Memory B cell (primary cell): ENCODE measurements at regions not wholly inside any gene's neighbourhood (a gene's known extent, or its start where the extent isn't known, plus 50 kb on each side); places are given as distances from the start of the nearest gene placed in this dataset.

Experiments used
- ATAC-seq: fragments of 150-1000 bp; cut with Tn5 transposase; 2 replicates; pipeline ENCODE4 v1.10.0; 2021; ENCODE audit warnings: low read depth, mild to moderate bottlenecking, moderate library complexity
- DNase-seq, 2 donors: peaks; one replicate each; pipeline ENCODE4 v3.0.0; 2022; ENCODE audit warnings: low spot score in 2 of 2
- H3K27ac Mint-ChIP-seq: one replicate; pipeline ENCODE4 v1.8.0; 2022; ENCODE audit warnings: mild to moderate bottlenecking, moderate library complexity, mixed read lengths
- H3K27me3 Mint-ChIP-seq: one replicate; pipeline ENCODE4 v1.8.0; 2022; ENCODE audit warnings: mixed read lengths
- H3K36me3 Mint-ChIP-seq: one replicate; pipeline ENCODE4 v1.8.0; 2022; ENCODE audit warnings: mild to moderate bottlenecking, mixed read lengths
- H3K4me1 Mint-ChIP-seq: one replicate; pipeline ENCODE4 v1.8.0; 2022; ENCODE audit warnings: mixed read lengths
- H3K4me3 Mint-ChIP-seq: one replicate; pipeline ENCODE4 v1.8.0; 2022; ENCODE audit warnings: mild to moderate bottlenecking, moderate library complexity, mixed read lengths
- H3K9me3 Mint-ChIP-seq: one replicate; pipeline ENCODE4 v1.8.0; 2022; ENCODE audit warnings: mixed read lengths

- H3K4me3 Mint-ChIP-seq: peak overlapping the region; percentile 67
- DNase-seq (no peak), ATAC-seq (no peak)
- H3K36me3 Mint-ChIP-seq: no peaks in the 10 kb centered on the region
- no peaks in the 10 kb centered on the region for H3K27me3 Mint-ChIP-seq
- peak overlapping the region; percentile 87 for H3K27ac Mint-ChIP-seq
- H3K9me3 Mint-ChIP-seq: no peaks in the 10 kb centered on the region
- H3K4me1 Mint-ChIP-seq: peaks cover 50% of the 10 kb centered on the region
Observed at GRCh38 chr17:77428749-77429368, 288.1 kb downstream of the SEC14L1 start.

DNA sequence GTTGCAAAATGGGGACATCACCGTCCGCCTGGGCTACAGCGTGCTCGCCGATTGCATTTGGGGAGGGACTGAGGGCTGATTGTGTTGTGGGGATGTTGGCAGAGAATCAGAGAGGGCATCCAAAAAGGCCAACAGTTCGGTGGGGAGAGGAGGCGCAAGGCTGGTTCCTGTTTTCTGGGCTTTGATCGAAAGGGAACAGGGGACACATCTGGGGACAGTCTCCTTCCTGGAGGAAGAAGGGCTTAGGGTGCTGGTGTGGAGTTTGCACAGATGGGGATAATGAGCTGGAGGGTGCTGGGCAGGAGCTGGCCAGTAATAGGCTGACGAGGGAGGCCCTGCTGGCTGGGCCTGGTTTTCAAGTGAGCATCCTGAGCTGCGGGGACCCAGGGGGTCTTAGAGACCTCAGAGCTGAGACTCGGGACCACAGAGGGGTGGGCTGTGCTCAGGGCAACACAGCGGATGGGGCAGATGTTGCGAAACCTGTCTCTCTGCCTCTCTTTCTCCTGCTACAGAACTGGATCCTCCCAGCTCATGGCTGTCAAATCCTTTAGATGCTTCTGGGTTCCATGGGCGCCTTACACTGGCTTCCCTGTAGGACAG, 288.7 kb downstream of the SEC14L1 start:
- no peak for DNase-seq
- H3K4me3 Mint-ChIP-seq: peak overlapping the region; percentile 67
- peak overlapping the region; percentile 65 for H3K27ac Mint-ChIP-seq
- H3K9me3 Mint-ChIP-seq: no peaks in the 10 kb centered on the region
- H3K36me3 Mint-ChIP-seq: no peaks in the 10 kb centered on the region
- ATAC-seq: no peak
- H3K27me3 Mint-ChIP-seq: no peaks in the 10 kb centered on the region
- H3K4me1 Mint-ChIP-seq: peaks cover 52% of the 10 kb centered on the region

DNA sequence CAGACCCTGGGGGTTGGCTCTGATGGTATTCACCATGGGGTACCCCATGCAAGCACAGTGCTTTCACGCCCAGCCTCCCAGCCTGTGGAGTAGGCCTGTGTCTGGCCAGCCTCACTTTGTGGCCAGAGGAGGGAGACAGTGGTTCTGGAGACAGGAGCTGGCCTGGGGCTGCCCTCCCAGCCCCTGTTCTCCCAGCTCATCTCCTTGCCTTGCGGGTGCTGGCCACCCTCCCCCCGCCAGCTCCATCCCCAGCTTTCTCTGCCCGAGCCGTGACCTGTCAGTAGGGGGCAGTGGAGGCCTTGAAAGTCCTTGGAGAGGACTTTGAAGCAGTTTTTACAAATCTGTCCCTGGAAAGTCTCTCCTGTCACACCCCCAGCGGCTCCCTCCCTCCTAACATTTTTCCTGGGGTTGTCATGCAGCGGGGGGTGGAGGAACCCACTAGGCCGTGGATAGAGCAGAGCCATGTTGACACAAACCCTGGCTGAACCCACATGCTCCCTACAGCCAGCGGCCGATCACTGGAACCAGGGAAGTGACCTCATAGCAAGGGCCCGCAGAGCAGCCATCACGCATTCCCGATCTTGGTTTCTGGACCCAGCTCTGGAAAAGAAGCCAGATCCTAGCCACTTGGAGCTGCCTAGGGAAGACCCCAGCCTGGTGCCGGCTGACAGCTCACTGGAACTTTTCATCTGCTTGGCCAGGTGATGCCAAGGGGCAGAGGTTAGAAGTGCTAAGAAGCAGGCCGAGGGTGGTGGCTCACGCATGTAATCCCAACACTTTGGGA, 289.4 kb downstream of the SEC14L1 start:
- no peaks in the 10 kb centered on the region for H3K36me3 Mint-ChIP-seq
- ATAC-seq: peak; percentile 55
- DNase-seq: peak; percentile 74 to 81
- no peaks in the 10 kb centered on the region for H3K9me3 Mint-ChIP-seq
- peak overlapping the region; percentile 27 for H3K4me3 Mint-ChIP-seq
- H3K27me3 Mint-ChIP-seq: no peaks in the 10 kb centered on the region
- peaks cover 53% of the 10 kb centered on the region for H3K4me1 Mint-ChIP-seq
- H3K27ac Mint-ChIP-seq: peak overlapping the region; percentile 65

GRCh38 chr17:77432034-77432661, 291.4 kb downstream of the SEC14L1 start:
- Mint-ChIP-seq H3K27ac (no peak overlapping the region), H3K36me3 (no peaks in the 10 kb centered on the region), H3K4me3 (no peak overlapping the region), H3K27me3 (no peaks in the 10 kb centered on the region), H3K9me3 (no peaks in the 10 kb centered on the region), H3K4me1 (peaks cover 43% of the 10 kb centered on the region)
- DNase-seq (no peak), ATAC-seq (no peak)

DNA sequence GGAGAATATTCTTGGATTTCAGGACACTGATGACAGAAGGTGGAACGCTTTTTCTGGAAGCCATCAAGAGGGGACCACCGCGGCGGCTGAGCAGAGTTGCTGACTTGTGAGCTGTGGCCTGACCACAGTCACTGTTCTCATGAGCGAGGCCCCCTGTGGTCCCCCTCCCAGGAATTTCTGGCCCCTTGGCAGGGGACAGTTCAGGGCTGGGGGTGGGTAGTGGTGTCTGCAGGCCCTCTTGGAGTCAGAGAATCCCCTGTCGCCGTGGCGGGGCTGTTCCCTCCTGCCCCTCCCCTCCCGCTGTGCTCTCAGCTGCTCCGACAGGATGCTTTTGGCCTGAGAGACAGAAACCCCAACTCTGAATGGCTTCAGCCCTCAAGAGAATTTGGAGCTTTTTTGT, 292.0 kb downstream of the SEC14L1 start:
- Mint-ChIP-seq H3K4me3 (no peak overlapping the region), H3K27ac (no peak overlapping the region), H3K36me3 (no peaks in the 10 kb centered on the region), H3K27me3 (no peaks in the 10 kb centered on the region), H3K9me3 (no peaks in the 10 kb centered on the region), H3K4me1 (peaks cover 43% of the 10 kb centered on the region)
- DNase-seq (no peak), ATAC-seq (no peak)

DNA sequence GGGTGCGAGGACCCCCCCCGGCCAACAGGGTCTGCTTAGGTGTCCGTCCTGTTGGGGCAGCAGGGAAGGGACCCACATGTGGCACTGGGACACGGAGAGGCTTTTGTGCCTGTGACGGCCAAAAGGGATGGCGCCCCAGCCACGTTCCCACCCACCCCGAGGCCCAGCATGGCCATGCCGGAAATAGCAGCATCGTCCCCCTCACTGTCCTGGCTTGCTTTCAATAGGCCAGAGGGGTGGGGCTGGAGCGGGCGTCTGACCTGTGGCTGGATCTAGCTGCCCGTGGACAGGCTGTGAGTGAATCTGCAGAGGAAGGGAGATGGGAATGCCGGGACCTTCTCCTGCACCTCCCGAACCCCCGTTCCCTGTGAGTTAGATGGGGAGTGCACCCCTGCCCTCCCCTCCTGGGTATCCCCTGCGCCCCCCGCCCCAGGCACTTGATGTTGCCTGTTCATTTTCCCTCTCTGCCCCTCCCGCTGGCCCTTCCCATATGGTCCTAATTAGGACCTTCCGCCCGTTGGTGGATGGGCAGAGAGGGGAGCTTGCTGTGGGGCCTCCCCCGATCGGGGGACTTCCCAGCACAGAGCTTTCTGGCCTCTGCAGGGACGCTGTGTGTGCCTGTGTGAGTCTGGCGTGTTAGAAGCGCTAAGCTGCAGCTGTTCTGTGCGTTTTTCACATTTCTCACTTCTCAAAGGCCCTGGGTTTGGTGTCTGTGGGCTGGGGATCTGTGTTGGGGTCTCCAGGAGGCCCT, 292.8 kb downstream of the SEC14L1 start:
- Mint-ChIP-seq H3K4me3 (no peak overlapping the region), H3K9me3 (no peaks in the 10 kb centered on the region), H3K27me3 (no peaks in the 10 kb centered on the region), H3K27ac (peak overlapping the region; percentile 78), H3K4me1 (peaks cover 40% of the 10 kb centered on the region), H3K36me3 (no peaks in the 10 kb centered on the region)
- DNase-seq: no peak
- peak; percentile 48 for ATAC-seq

DNA sequence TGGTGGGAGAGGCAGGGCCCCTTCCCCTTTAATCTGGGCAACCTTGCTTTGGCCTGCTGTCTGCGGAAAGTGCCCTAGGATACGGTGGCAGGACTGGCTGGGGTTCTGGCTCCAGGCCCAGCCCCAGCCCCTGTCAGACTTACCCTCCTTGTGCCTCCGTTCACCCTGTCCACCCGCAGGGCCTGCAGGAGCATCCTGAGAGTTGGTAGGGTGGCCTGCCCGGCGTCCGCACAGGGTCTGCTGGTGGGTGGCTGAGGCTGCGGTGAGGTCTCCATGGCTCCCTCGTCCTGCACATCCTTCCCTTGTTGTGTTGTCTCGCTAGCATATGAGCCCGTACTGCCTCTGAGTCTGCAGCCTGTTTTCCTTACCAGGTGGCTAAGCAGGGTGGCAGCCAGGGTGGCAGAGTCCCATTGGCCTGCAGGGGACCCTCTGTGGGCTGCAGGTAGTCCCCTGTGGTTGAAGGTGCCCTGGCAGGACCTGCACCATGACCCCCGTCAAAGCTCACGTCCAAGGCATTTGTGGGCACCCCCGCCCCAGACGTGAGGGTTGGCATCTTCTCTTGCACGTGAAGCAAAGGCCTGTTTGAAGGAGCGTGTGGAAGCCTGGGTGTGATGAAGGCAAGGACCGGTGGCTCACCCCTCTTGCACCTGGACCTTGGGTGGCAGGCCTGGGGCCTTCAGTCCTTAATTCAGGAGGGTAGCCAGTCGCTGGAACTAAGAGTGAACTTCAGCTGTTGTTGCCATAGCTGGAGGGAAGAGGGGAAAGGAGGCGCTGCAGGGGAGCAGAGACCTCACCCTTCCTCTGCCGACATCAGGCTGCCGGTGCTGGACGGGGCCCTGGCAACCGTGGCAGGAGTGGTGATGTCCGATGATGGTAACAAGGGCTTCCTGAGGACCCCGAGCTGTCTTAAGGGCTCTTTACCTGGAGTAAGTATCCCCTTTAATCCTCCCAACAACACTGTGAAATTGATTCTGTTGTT, 293.7 kb downstream of the SEC14L1 start:
- H3K4me3 Mint-ChIP-seq: peak overlapping the region; percentile 24
- no peak for ATAC-seq

DNA sequence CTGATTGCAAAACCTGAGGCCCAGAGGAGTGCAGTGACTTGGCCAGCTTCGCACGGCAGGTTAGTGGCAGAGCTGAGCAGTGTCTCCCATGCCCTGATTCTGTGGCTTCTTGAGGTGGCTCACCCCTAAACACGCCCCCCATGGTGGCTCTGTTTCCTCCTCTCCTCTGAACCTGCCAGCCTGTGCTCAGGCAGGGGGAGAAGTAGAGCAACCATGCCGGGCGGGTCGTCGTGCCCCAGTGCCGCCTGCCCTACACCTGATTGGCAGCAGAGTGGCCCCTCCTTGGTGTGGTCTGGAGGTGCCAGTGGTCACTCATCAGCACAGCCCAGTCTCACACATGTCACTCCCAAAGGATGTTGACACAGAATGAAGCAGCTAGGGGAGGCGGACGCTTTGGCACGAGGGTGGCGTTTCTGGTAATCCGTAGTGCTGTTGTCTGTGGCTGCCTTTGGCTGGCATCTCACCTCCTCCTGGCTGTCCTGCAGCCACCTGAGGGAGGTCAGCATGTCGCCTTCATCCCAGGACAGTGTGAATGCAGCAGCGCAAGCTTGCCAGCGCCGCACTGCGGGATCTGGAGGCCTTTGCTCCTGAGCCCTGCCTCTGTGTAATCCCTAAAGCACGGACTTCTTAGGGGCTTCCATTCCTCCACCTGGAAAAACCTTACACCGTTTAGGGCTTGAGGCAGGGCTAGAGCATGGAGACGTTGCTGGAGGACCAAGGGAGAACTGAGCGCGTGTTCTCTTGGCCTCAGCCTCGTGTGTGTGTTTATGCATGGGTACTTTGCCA, 294.7 kb downstream of the SEC14L1 start:
- H3K4me3 Mint-ChIP-seq: no peak overlapping the region
- ATAC-seq (no peak), DNase-seq (no peak)
- H3K9me3 Mint-ChIP-seq: no peaks in the 10 kb centered on the region
- H3K27ac Mint-ChIP-seq: no peak overlapping the region
- no peaks in the 10 kb centered on the region for H3K27me3 Mint-ChIP-seq
- H3K36me3 Mint-ChIP-seq: no peaks in the 10 kb centered on the region
- peaks cover 37% of the 10 kb centered on the region for H3K4me1 Mint-ChIP-seq

More for the DNA sequence above, 293.7 kb downstream of the SEC14L1 start:
- Mint-ChIP-seq H3K4me1 (peaks cover 38% of the 10 kb centered on the region), H3K27ac (peak overlapping the region; percentile 78), H3K27me3 (no peaks in the 10 kb centered on the region), H3K9me3 (no peaks in the 10 kb centered on the region), H3K36me3 (no peaks in the 10 kb centered on the region)
- no peak for DNase-seq

DNA sequence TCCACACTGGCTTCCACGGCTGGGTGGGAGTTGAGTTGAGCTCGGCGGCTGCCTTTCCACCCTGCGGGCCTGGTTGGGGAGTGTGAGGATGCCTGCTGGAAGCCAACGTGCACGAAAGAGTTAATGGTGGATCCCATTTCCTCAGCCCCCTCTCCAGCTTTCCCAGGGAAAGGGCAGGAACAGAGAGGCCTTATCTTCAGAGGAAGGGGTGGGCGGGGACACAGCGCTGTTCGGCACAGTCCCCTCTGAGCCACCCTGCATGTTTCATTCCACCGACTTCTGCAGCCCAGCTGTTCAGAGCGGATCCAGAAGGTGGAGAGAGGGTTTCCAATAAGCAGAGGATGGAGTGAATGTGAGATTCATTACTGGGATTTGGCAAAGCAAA, 295.3 kb downstream of the SEC14L1 start:
- H3K36me3 Mint-ChIP-seq: no peaks in the 10 kb centered on the region
- no peak overlapping the region for H3K27ac Mint-ChIP-seq
- no peak for ATAC-seq
- peaks cover 37% of the 10 kb centered on the region for H3K4me1 Mint-ChIP-seq
- no peak overlapping the region for H3K4me3 Mint-ChIP-seq
- DNase-seq: no peak
- H3K27me3 Mint-ChIP-seq: no peaks in the 10 kb centered on the region
- H3K9me3 Mint-ChIP-seq: no peaks in the 10 kb centered on the region

GRCh38 chr17:77436481-77436880, 295.7 kb downstream of the SEC14L1 start:
- no peaks in the 10 kb centered on the region for H3K9me3 Mint-ChIP-seq
- no peaks in the 10 kb centered on the region for H3K36me3 Mint-ChIP-seq
- peaks cover 37% of the 10 kb centered on the region for H3K4me1 Mint-ChIP-seq

GRCh38 chr17:77437017-77437416, 296.2 kb downstream of the SEC14L1 start:
- no peaks in the 10 kb centered on the region for H3K27me3 Mint-ChIP-seq
- H3K9me3 Mint-ChIP-seq: no peaks in the 10 kb centered on the region
- peak overlapping the region; percentile 24 for H3K27ac Mint-ChIP-seq
- H3K4me1 Mint-ChIP-seq: peaks cover 40% of the 10 kb centered on the region
- ATAC-seq (no peak), DNase-seq (no peak)
- H3K4me3 Mint-ChIP-seq: no peak overlapping the region
- H3K36me3 Mint-ChIP-seq: no peaks in the 10 kb centered on the region

More at GRCh38 chr17:77436481-77436880, 295.7 kb downstream of the SEC14L1 start:
- DNase-seq (no peak), ATAC-seq (no peak)
- Mint-ChIP-seq H3K27ac (peak overlapping the region; percentile 24), H3K4me3 (no peak overlapping the region), H3K27me3 (no peaks in the 10 kb centered on the region)

DNA sequence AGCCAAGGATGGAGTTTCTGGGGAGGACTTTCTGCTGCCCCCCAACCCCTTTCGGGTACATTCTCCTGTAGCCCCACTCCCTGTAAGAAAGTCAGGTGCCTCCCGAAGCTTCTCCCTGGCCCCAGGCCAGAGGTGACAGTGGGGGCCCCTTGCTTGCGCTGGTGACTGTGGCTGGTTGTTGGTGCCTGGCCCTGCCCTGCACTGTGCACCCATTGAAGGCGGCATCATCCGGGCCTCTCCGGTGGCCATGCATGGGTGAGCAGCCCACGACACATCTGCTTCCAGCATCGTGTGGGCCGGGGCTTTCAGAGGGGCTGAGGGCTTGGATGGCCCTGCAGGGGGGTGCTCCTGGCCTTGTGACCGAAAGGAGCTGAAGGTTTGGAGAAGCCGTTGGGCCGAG, 297.0 kb downstream of the SEC14L1 start:
- DNase-seq (no peak), ATAC-seq (no peak)
- Mint-ChIP-seq H3K27me3 (no peaks in the 10 kb centered on the region), H3K36me3 (no peaks in the 10 kb centered on the region), H3K4me3 (peak overlapping the region; percentile 5), H3K27ac (no peak overlapping the region), H3K4me1 (peaks cover 37% of the 10 kb centered on the region), H3K9me3 (no peaks in the 10 kb centered on the region)
